ENCODE measurements at regions not wholly inside any gene's neighbourhood (a gene's known extent, or its start where the extent isn't known, plus 50 kb on each side); places are given as distances from the start of the nearest gene placed in this dataset.

- Histone ChIP-seq H3K4me3 (ENCODE audit: low read depth, low read length) (no peak overlapping the region), H3K36me3 (ENCODE audit: control insufficient read depth, insufficient read depth, low read length) (no peaks in the 10 kb centered on the region), H3K27ac (ENCODE audit: low read depth, low read length) (no peak overlapping the region)
These were observed 681.8 kb downstream of the SLC4A3 start for GRCh38 chr2:220309215-220309614.

GRCh38 chr2:220310451-220310861, 683.0 kb downstream of the SLC4A3 start:
- Histone ChIP-seq H3K9ac (ENCODE audit: low read depth, low read length) (no peak overlapping the region), H3K4me3 (ENCODE audit: low read depth, low read length) (no peak overlapping the region), H3K4me1 (ENCODE audit: control insufficient read depth, insufficient read depth, low read length) (no peaks in the 10 kb centered on the region), H3K36me3 (ENCODE audit: control insufficient read depth, insufficient read depth, low read length) (no peaks in the 10 kb centered on the region), H3K27ac (ENCODE audit: low read depth, low read length) (no peak overlapping the region), H3K27me3 (ENCODE audit: control insufficient read depth, insufficient read depth, low read length) (no peaks in the 10 kb centered on the region), H3K9me3 (ENCODE audit: control insufficient read depth, insufficient read depth, low read length) (no peaks in the 10 kb centered on the region)

More at GRCh38 chr2:220309215-220309614, 681.8 kb downstream of the SLC4A3 start:
- Histone ChIP-seq H3K27me3 (ENCODE audit: control insufficient read depth, insufficient read depth, low read length) (no peaks in the 10 kb centered on the region), H3K9me3 (ENCODE audit: control insufficient read depth, insufficient read depth, low read length) (no peaks in the 10 kb centered on the region), H3K9ac (ENCODE audit: low read depth, low read length) (no peak overlapping the region), H3K4me1 (ENCODE audit: control insufficient read depth, insufficient read depth, low read length) (no peaks in the 10 kb centered on the region)

GRCh38 chr2:220315098-220315823, 687.8 kb downstream of the SLC4A3 start:
- Histone ChIP-seq H3K4me1 (ENCODE audit: control insufficient read depth, insufficient read depth, low read length) (no peaks in the 10 kb centered on the region), H3K27ac (ENCODE audit: low read depth, low read length) (no peak overlapping the region), H3K36me3 (ENCODE audit: control insufficient read depth, insufficient read depth, low read length) (no peaks in the 10 kb centered on the region), H3K4me3 (ENCODE audit: low read depth, low read length) (no peak overlapping the region), H3K9ac (ENCODE audit: low read depth, low read length) (no peak overlapping the region), H3K27me3 (ENCODE audit: control insufficient read depth, insufficient read depth, low read length) (no peaks in the 10 kb centered on the region), H3K9me3 (ENCODE audit: control insufficient read depth, insufficient read depth, low read length) (no peaks in the 10 kb centered on the region)

GRCh38 chr2:220318037-220318436, 690.6 kb downstream of the SLC4A3 start:
- no peak overlapping the region for H3K27ac ChIP-seq (ENCODE audit: low read depth, low read length)
- no peaks in the 10 kb centered on the region for H3K4me1 ChIP-seq (ENCODE audit: control insufficient read depth, insufficient read depth, low read length)
- H3K36me3 ChIP-seq (ENCODE audit: control insufficient read depth, insufficient read depth, low read length) = no peaks in the 10 kb centered on the region
- H3K9ac ChIP-seq (ENCODE audit: low read depth, low read length) = no peak overlapping the region
- no peak overlapping the region for H3K4me3 ChIP-seq (ENCODE audit: low read depth, low read length)
- H3K27me3 ChIP-seq (ENCODE audit: control insufficient read depth, insufficient read depth, low read length) = no peaks in the 10 kb centered on the region
- no peaks in the 10 kb centered on the region for H3K9me3 ChIP-seq (ENCODE audit: control insufficient read depth, insufficient read depth, low read length)

- no peak overlapping the region for H3K27ac ChIP-seq (ENCODE audit: low read depth, low read length)
- no peaks in the 10 kb centered on the region for H3K9me3 ChIP-seq (ENCODE audit: control insufficient read depth, insufficient read depth, low read length)
- no peaks in the 10 kb centered on the region for H3K36me3 ChIP-seq (ENCODE audit: control insufficient read depth, insufficient read depth, low read length)
- no peaks in the 10 kb centered on the region for H3K27me3 ChIP-seq (ENCODE audit: control insufficient read depth, insufficient read depth, low read length)
- no peak overlapping the region for H3K4me3 ChIP-seq (ENCODE audit: low read depth, low read length)
- no peaks in the 10 kb centered on the region for H3K4me1 ChIP-seq (ENCODE audit: control insufficient read depth, insufficient read depth, low read length)
- no peak overlapping the region for H3K9ac ChIP-seq (ENCODE audit: low read depth, low read length)
These were observed 691.1 kb downstream of the SLC4A3 start for GRCh38 chr2:220318508-220318907.

- Histone ChIP-seq H3K4me1 (ENCODE audit: control insufficient read depth, insufficient read depth, low read length) (no peaks in the 10 kb centered on the region), H3K9me3 (ENCODE audit: control insufficient read depth, insufficient read depth, low read length) (no peaks in the 10 kb centered on the region), H3K36me3 (ENCODE audit: control insufficient read depth, insufficient read depth, low read length) (no peaks in the 10 kb centered on the region), H3K4me3 (ENCODE audit: low read depth, low read length) (no peak overlapping the region), H3K9ac (ENCODE audit: low read depth, low read length) (no peak overlapping the region), H3K27me3 (ENCODE audit: control insufficient read depth, insufficient read depth, low read length) (no peaks in the 10 kb centered on the region), H3K27ac (ENCODE audit: low read depth, low read length) (no peak overlapping the region)
These were observed 692.9 kb downstream of the SLC4A3 start for GRCh38 chr2:220320326-220320725.

- H3K36me3 ChIP-seq (ENCODE audit: control insufficient read depth, insufficient read depth, low read length) = no peaks in the 10 kb centered on the region
- no peak overlapping the region for H3K9ac ChIP-seq (ENCODE audit: low read depth, low read length)
- no peaks in the 10 kb centered on the region for H3K4me1 ChIP-seq (ENCODE audit: control insufficient read depth, insufficient read depth, low read length)
- no peaks in the 10 kb centered on the region for H3K27me3 ChIP-seq (ENCODE audit: control insufficient read depth, insufficient read depth, low read length)
- no peaks in the 10 kb centered on the region; the same call in 1 of the 2 replicates for H3K9me3 ChIP-seq (ENCODE audit: control insufficient read depth, insufficient read depth, low read length)
- H3K4me3 ChIP-seq (ENCODE audit: low read depth, low read length) = no peak overlapping the region
- no peak overlapping the region for H3K27ac ChIP-seq (ENCODE audit: low read depth, low read length)
These were observed 705.5 kb downstream of the SLC4A3 start for GRCh38 chr2:220332886-220333285.

- H3K27ac ChIP-seq (ENCODE audit: low read depth, low read length) = no peak overlapping the region
These were observed 706.8 kb downstream of the SLC4A3 start for GRCh38 chr2:220334210-220334609.

GRCh38 chr2:220334871-220335590, 707.6 kb downstream of the SLC4A3 start:
- no peaks in the 10 kb centered on the region; the same call in 1 of the 2 replicates for H3K9me3 ChIP-seq (ENCODE audit: control insufficient read depth, insufficient read depth, low read length)
- no peak overlapping the region for H3K27ac ChIP-seq (ENCODE audit: low read depth, low read length)

More at GRCh38 chr2:220334210-220334609, 706.8 kb downstream of the SLC4A3 start:
- Histone ChIP-seq H3K27me3 (ENCODE audit: control insufficient read depth, insufficient read depth, low read length) (no peaks in the 10 kb centered on the region), H3K4me3 (ENCODE audit: low read depth, low read length) (no peak overlapping the region), H3K9ac (ENCODE audit: low read depth, low read length) (no peak overlapping the region), H3K9me3 (ENCODE audit: control insufficient read depth, insufficient read depth, low read length) (no peaks in the 10 kb centered on the region; the same call in 1 of the 2 replicates), H3K4me1 (ENCODE audit: control insufficient read depth, insufficient read depth, low read length) (no peaks in the 10 kb centered on the region), H3K36me3 (ENCODE audit: control insufficient read depth, insufficient read depth, low read length) (no peaks in the 10 kb centered on the region)

GRCh38 chr2:220335591-220335915, 708.1 kb downstream of the SLC4A3 start:
- no peaks in the 10 kb centered on the region for H3K36me3 ChIP-seq (ENCODE audit: control insufficient read depth, insufficient read depth, low read length)
- no peak overlapping the region for H3K27ac ChIP-seq (ENCODE audit: low read depth, low read length)
- no peak overlapping the region for H3K9ac ChIP-seq (ENCODE audit: low read depth, low read length)
- H3K4me1 ChIP-seq (ENCODE audit: control insufficient read depth, insufficient read depth, low read length) = no peaks in the 10 kb centered on the region
- no peaks in the 10 kb centered on the region; the same call in 1 of the 2 replicates for H3K9me3 ChIP-seq (ENCODE audit: control insufficient read depth, insufficient read depth, low read length)
- H3K27me3 ChIP-seq (ENCODE audit: control insufficient read depth, insufficient read depth, low read length) = no peaks in the 10 kb centered on the region
- H3K4me3 ChIP-seq (ENCODE audit: low read depth, low read length) = no peak overlapping the region

More at GRCh38 chr2:220334871-220335590, 707.6 kb downstream of the SLC4A3 start:
- Histone ChIP-seq H3K36me3 (ENCODE audit: control insufficient read depth, insufficient read depth, low read length) (no peaks in the 10 kb centered on the region), H3K9ac (ENCODE audit: low read depth, low read length) (no peak overlapping the region), H3K27me3 (ENCODE audit: control insufficient read depth, insufficient read depth, low read length) (no peaks in the 10 kb centered on the region), H3K4me3 (ENCODE audit: low read depth, low read length) (no peak overlapping the region), H3K4me1 (ENCODE audit: control insufficient read depth, insufficient read depth, low read length) (no peaks in the 10 kb centered on the region)

- no peaks in the 10 kb centered on the region for H3K9me3 ChIP-seq (ENCODE audit: control insufficient read depth, insufficient read depth, low read length)
- H3K4me1 ChIP-seq (ENCODE audit: control insufficient read depth, insufficient read depth, low read length) = no peaks in the 10 kb centered on the region
- H3K27ac ChIP-seq (ENCODE audit: low read depth, low read length) = no peak overlapping the region
- H3K36me3 ChIP-seq (ENCODE audit: control insufficient read depth, insufficient read depth, low read length) = no peaks in the 10 kb centered on the region
- no peak overlapping the region for H3K4me3 ChIP-seq (ENCODE audit: low read depth, low read length)
- H3K27me3 ChIP-seq (ENCODE audit: control insufficient read depth, insufficient read depth, low read length) = no peaks in the 10 kb centered on the region
- no peak overlapping the region for H3K9ac ChIP-seq (ENCODE audit: low read depth, low read length)
These were observed 709.3 kb downstream of the SLC4A3 start for GRCh38 chr2:220336771-220337170.

All from HUES48 (cell line).